ENCODE measurements at regions not wholly inside any gene's neighbourhood (a gene's known extent, or its start where the extent isn't known, plus 50 kb on each side); places are given as distances from the start of the nearest gene placed in this dataset.

- DNase-seq (ENCODE audit: low spot score) = peak; percentile 58
Observed at GRCh38 chr9:2923766-2924379, 80.0 kb upstream of the PUM3 start.

GRCh38 chr9:2919347-2919746, 75.5 kb upstream of the PUM3 start:
- no peak for DNase-seq (ENCODE audit: low spot score)

DNA sequence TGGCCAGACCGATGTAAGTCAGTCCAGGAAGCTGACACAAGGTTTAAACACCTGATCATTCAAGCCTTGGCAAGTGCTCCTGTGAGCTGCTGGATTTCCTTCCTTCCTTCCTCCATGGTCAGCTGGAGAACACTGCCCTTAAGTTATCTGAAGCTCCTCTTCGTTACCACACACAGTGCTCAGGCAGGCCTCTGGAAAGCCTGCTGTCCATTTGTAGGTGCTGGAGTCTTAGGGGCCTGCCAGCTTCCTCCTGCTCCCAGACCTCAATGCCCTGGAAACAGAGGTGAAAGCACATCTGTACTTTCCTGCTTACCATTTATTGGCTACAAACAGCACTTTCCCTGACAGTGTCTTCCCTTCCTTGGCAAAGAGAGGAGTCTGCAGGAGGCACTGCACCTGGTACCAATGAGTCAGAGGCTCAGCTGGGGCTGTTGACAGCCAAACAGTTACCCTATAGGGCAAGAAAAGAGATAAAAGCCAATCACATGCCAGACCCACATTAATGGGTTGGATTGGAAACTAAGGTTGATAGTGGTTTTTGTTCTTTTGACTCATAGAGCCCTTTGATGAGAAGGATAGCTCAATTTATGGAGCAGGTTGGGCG, 72.6 kb upstream of the PUM3 start:
- no peak for DNase-seq (ENCODE audit: low spot score)

DNA sequence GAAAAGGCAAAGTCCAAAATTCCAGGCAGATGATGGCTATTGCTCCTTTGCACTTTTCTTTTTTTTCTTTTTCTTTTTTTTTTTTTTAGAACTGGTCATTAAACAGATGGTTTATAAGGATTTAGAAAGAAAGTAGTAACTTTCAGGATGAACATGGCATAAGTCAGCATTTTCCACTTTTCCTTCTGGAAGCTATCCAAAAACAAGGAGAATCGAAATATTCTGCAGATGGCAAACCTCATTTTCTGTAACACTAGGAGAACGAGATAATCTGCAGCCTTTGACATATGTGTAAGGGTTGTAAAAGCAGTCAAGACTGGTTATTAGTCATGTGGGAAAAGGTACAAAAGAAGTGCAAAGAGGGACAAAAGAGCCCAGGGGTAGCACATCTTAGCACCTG, 69.1 kb upstream of the PUM3 start:
- no peak for DNase-seq (ENCODE audit: low spot score)

GRCh38 chr9:2907411-2907810, 63.5 kb upstream of the PUM3 start:
- no peak for DNase-seq (ENCODE audit: low spot score)

- no peak for DNase-seq (ENCODE audit: low spot score)
Observed at GRCh38 chr9:2904242-2904930, 60.5 kb upstream of the PUM3 start.

Data from ecto neural progenitor cell (in vitro differentiated cells).